Naive thymus-derived CD8-positive, alpha-beta T cell (primary cell): ENCODE measurements at regions not wholly inside any gene's neighbourhood (a gene's known extent, or its start where the extent isn't known, plus 50 kb on each side); places are given as distances from the start of the nearest gene placed in this dataset.

Experiments
- ATAC-seq, 2 donors: fragments of 150-1000 bp; cut with Tn5 transposase in 1 of 2; sonication (Bioruptor Pico), chemical (Tn5 transposase) in 1 of 2; 1 replicate in 1 of 2; 2 replicates in 1 of 2; pipeline ENCODE4 v1.10.0; 2021; ENCODE audit warnings: mild to moderate bottlenecking in 2 of 2, moderate library complexity in 2 of 2
- POLR2A ChIA-PET: fragments of 350-600 bp; sonication (Branson Sonifier 250); formaldehyde crosslinking; loops from one replicate; lab custom pipeline; 2021; ENCODE audit warnings: antibody characterized with exemption; lab: Charles Lee
- DNase-seq, 10 donors: peaks; one replicate each; pipeline versions ENCODE4 v3.0.0 to v3.0.0-alpha.2; 2020 to 2022
- H3K27ac Mint-ChIP-seq, 10 donors: one replicate each; pipeline ENCODE4 v1.8.0; 2020 to 2022; ENCODE audit warnings: mild to moderate bottlenecking in 10 of 10, mixed read lengths in 10 of 10, moderate library complexity in 4 of 10, inconsistent platforms in 1 of 10
- H3K27me3 Mint-ChIP-seq, 5 donors: one replicate each; pipeline ENCODE4 v1.8.0; 2021 to 2022; ENCODE audit warnings: mixed read lengths in 5 of 5
- H3K36me3 Mint-ChIP-seq, 3 donors: one replicate each; pipeline ENCODE4 v1.8.0; 2020 to 2022; ENCODE audit warnings: mixed read lengths in 3 of 3, mild to moderate bottlenecking in 2 of 3, inconsistent platforms in 1 of 3
- H3K4me1 Mint-ChIP-seq, 4 donors: one replicate each; pipeline ENCODE4 v1.8.0; 2021 to 2022; ENCODE audit warnings: mixed read lengths in 4 of 4
- H3K4me3 Mint-ChIP-seq, 10 donors: one replicate each; pipeline ENCODE4 v1.8.0; 2020 to 2022; ENCODE audit warnings: mild to moderate bottlenecking in 10 of 10, mixed read lengths in 10 of 10, moderate library complexity in 6 of 10, inconsistent platforms in 1 of 10
- H3K9me3 Mint-ChIP-seq, 9 donors: one replicate each; pipeline ENCODE4 v1.8.0; 2020 to 2022; ENCODE audit warnings: mixed read lengths in 9 of 9, mild to moderate bottlenecking in 3 of 9, inconsistent platforms in 1 of 9, moderate library complexity in 1 of 9

DNA sequence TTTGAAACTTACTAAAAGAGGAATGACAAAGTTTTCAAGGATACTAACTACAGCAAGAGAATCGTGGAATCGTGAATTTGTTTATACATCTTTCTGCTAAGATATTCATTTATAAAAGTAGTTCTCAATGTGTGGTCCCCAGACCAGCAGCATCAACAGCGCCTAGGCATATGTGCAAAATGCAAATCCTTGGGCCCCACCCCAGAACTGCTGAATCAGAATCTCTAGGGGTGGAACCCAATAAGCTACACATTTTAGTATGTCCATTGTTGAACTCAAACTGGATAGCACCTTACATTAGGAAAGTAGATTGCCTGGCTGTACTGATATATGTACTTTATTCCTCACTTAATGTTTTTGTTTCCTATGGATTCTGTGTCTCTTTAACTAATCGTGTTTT is 346.0 kb downstream of the MFSD1 start:
- ATAC-seq (no peak), DNase-seq (no peak)
- Mint-ChIP-seq H3K4me3 (no peak overlapping the region), H3K36me3 (no peaks in the 10 kb centered on the region), H3K9me3 (peaks cover 0 to 7% (median 0%) of the 10 kb centered on the region in 9 donors), H3K4me1 (no peaks in the 10 kb centered on the region), H3K27me3 (peaks cover 0 to 8% (median 2%) of the 10 kb centered on the region in 5 donors), H3K27ac (no peak overlapping the region)
- POLR2A ChIA-PET = no interaction called here

DNA sequence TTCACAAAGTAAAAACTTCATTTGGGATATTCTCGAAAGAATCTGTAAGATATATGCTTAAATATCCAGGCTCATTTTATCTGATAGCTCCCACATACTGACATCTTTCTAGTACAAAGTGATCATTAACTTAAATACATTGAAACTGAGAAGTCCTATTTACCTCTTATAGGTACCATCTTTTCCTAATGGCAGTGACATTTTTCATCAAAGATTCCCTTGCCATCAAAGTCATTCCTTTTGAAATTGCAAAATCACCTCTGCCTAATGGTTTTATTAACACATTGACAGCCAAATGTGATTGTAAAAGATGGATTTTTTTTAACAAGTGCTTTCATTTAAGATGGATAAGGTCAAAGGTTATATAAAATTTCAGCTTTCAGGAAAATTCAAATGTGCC is 346.6 kb downstream of the MFSD1 start:
- H3K27me3 Mint-ChIP-seq = peaks cover 0 to 5% (median 0%) of the 10 kb centered on the region in 5 donors
- POLR2A ChIA-PET = no interaction called here
- no peaks in the 10 kb centered on the region for H3K36me3 Mint-ChIP-seq
- ATAC-seq = no peak
- no peak overlapping the region for H3K4me3 Mint-ChIP-seq
- no peak for DNase-seq
- H3K27ac Mint-ChIP-seq = no peak overlapping the region
- H3K4me1 Mint-ChIP-seq = no peaks in the 10 kb centered on the region
- H3K9me3 Mint-ChIP-seq = peaks cover 0 to 4% (median 0%) of the 10 kb centered on the region in 9 donors

DNA sequence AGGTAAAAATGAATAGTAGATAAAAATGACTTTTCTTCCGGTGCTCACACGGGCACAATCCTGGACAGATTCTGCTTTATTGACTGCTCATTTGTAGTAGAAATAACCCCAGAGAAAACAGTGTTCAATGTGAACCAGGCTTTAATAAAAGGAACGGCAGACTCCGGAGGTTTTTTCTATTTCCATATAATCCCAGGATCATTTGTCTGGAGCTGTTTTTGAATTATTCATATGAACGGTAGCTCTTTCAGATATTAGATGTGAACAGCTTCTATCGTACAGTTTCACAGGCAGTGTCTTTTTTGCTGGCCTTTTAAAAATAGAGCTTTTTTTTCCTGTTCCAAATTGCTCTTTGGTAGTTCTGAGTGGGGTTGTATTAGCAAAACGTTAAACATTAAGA is 347.3 kb downstream of the MFSD1 start:
- H3K9me3 Mint-ChIP-seq = peaks cover 0 to 4% (median 0%) of the 10 kb centered on the region in 9 donors
- POLR2A ChIA-PET = no interaction called here
- ATAC-seq (no peak), DNase-seq (no peak)
- H3K4me1 Mint-ChIP-seq = no peaks in the 10 kb centered on the region
- H3K36me3 Mint-ChIP-seq = no peaks in the 10 kb centered on the region
- no peak overlapping the region for H3K27ac Mint-ChIP-seq
- peaks cover 0 to 5% (median 0%) of the 10 kb centered on the region in 5 donors for H3K27me3 Mint-ChIP-seq
- H3K4me3 Mint-ChIP-seq = no peak overlapping the region

DNA sequence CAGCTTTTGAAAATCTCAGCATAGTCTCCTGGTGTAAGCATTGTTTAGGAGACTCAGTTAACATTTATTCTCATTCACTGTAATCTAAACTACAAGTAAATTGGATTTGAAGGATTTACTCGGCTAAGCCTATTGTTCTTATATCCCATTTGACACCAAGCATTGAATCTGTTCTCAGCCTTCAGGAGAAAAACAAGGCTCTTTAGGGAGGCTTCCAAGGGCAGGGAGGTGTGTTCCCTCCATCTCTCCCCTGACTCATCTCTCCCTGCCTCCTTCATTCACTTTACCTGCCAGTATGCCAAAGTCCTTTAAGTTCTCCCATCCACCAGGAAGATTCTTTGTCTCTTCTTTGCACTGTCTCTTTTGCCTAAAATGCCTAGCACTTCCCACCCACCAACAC is 347.8 kb downstream of the MFSD1 start:
- Mint-ChIP-seq H3K36me3 (no peaks in the 10 kb centered on the region), H3K27ac (no peak overlapping the region), H3K9me3 (peaks cover 0 to 4% (median 0%) of the 10 kb centered on the region in 9 donors), H3K4me3 (no peak overlapping the region), H3K4me1 (no peaks in the 10 kb centered on the region), H3K27me3 (peaks cover 0 to 5% (median 0%) of the 10 kb centered on the region in 5 donors)
- POLR2A ChIA-PET = no interaction called here
- ATAC-seq = no peak
- DNase-seq = no peak

DNA sequence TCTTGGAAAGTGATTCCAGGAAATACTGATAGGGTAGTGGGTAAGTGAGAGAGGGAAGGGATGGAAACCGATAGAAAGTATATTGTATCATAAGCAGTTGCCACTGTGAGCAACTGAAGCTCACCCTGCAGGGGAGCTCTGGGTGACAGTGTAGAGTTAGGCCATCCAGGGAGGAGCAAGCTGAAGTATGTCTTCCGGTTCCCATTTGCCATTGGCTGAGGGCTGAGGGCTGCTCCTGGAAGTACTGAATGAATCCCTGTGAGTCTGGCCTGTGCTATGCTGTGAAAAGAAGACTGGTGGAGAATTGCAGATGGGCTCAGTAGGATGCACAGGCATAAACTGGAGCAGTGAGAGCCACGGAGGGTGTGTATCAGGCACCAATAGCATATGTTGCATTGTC is 348.3 kb downstream of the MFSD1 start:
- peaks cover 0 to 5% (median 0%) of the 10 kb centered on the region in 5 donors for H3K27me3 Mint-ChIP-seq
- H3K4me3 Mint-ChIP-seq = no peak overlapping the region
- no peak for ATAC-seq
- POLR2A ChIA-PET = no interaction called here
- DNase-seq = no peak
- peaks cover 0 to 4% (median 0%) of the 10 kb centered on the region in 9 donors for H3K9me3 Mint-ChIP-seq
- H3K27ac Mint-ChIP-seq = no peak overlapping the region
- H3K36me3 Mint-ChIP-seq = no peaks in the 10 kb centered on the region
- H3K4me1 Mint-ChIP-seq = no peaks in the 10 kb centered on the region

DNA sequence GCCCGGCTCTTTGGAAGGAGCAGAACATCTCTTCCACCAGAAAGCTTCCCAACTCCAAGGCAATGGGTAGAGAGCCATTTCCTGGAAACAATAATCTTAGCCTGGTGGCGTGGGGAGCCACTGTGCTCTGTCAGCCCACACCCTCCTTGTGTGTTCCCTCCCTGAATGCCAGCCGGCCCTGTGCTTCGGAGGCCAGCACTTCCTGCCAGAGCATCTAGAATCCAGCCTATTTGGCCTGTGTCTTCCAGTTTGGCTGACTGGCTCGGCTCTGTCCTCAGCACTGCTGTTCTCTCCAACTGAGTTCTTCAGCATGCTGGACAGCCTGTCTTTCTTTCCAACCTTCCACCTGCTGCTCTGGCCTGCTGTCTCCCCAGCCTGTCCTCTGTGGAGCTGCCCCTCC is 349.3 kb downstream of the MFSD1 start:
- POLR2A ChIA-PET = no interaction called here
- Mint-ChIP-seq H3K36me3 (no peaks in the 10 kb centered on the region), H3K4me1 (no peaks in the 10 kb centered on the region), H3K9me3 (no peaks in the 10 kb centered on the region), H3K4me3 (no peak overlapping the region), H3K27me3 (peaks cover 0 to 5% (median 0%) of the 10 kb centered on the region in 5 donors), H3K27ac (no peak overlapping the region)
- DNase-seq = no peak
- no peak for ATAC-seq

DNA sequence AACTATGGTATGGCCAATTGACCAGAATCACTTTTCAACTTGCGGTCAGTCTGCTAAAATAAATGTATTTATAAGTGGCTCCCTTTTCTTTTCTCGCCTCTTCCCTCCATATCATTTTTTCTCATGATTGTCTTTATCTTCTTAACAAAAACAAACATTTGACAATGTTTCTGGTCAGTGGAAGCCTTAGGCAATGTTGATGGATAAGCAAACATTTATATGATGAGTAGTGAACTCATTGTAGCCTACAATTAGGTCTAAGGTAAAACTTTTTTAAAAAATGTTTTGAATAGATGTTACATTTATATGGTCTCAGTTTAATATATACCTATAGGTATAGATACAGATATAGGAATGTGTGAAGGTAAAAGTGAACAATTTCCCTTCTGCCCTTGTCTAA is 355.4 kb downstream of the MFSD1 start:
- H3K4me3 Mint-ChIP-seq = no peak overlapping the region
- peaks cover 0 to 4% (median 0%) of the 10 kb centered on the region in 9 donors for H3K9me3 Mint-ChIP-seq
- H3K27ac Mint-ChIP-seq = no peak overlapping the region
- POLR2A ChIA-PET = no interaction called here
- no peaks in the 10 kb centered on the region for H3K27me3 Mint-ChIP-seq
- no peaks in the 10 kb centered on the region for H3K4me1 Mint-ChIP-seq
- H3K36me3 Mint-ChIP-seq = no peaks in the 10 kb centered on the region
- ATAC-seq (no peak), DNase-seq (no peak)

DNA sequence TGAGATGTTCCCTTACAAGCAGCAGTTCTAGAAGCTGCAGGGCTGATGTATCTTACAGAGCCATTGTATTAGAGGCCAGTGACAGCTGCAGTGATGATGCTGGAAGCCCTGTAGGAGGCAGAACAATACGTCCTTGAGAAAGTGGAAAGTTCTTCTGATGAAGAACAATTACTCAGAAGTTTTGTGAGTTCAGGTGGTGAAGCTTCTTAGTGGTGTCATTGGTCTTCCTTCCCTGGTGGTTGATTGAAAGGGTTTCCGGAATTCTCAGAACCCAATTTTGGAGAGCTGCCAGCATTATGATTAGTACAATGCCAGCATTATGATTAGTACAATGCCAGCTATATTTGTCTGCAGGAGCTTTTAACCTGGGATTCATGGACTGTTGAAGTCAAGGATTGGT is 356.4 kb downstream of the MFSD1 start:
- no peak for DNase-seq
- no peak overlapping the region for H3K4me3 Mint-ChIP-seq
- no peak overlapping the region for H3K27ac Mint-ChIP-seq
- H3K36me3 Mint-ChIP-seq = no peaks in the 10 kb centered on the region
- ATAC-seq = no peak
- H3K4me1 Mint-ChIP-seq = no peaks in the 10 kb centered on the region
- H3K9me3 Mint-ChIP-seq = peaks cover 0 to 4% (median 0%) of the 10 kb centered on the region in 9 donors
- POLR2A ChIA-PET = no interaction called here
- H3K27me3 Mint-ChIP-seq = no peaks in the 10 kb centered on the region

DNA sequence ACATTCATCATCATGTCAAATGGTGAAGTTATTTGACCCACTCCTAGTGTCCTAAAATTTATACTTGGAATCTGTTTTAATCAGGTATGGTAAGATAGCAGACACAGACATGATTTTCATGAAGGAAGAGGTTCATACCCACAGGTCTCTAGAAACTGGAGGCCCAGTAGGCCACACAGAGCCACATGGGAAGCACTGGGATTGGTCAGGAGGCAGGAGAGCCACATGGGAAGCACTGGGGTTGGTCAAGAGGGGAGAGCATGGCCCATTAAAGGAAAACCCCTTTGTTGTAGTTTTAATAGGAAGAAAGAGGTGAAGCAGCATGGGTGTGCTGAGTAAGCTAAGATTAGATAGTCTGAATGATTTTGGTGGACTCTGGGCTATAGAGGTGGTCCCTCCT is 356.9 kb downstream of the MFSD1 start:
- no peak for ATAC-seq
- POLR2A ChIA-PET = no interaction called here

DNA sequence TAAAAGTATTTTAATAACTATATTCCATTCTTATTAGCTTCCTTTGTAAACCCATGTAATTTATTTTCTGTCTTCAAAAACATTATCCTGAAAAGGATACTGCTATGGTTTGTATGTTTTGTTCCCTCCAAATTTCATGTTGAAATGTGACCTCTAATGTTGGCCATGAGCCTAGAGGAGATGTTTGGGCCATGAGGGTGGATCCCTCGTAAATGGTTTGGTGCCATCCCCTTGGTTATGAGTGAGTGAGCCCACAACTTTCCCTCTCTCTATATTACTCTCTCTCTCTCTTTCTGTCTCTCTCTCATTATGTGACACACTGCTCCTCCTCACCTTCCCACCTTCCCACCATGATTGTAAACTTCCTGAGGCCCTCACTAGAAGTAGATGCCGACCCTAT is 357.7 kb downstream of the MFSD1 start:
- H3K4me1 Mint-ChIP-seq = no peaks in the 10 kb centered on the region
- POLR2A ChIA-PET = no interaction called here
- no peaks in the 10 kb centered on the region for H3K27me3 Mint-ChIP-seq
- peaks cover 0 to 4% (median 0%) of the 10 kb centered on the region in 9 donors for H3K9me3 Mint-ChIP-seq
- DNase-seq (no peak), ATAC-seq (no peak)
- H3K4me3 Mint-ChIP-seq = no peak overlapping the region
- no peaks in the 10 kb centered on the region for H3K36me3 Mint-ChIP-seq
- no peak overlapping the region for H3K27ac Mint-ChIP-seq

More for the DNA sequence above, 356.9 kb downstream of the MFSD1 start:
- no peak overlapping the region for H3K27ac Mint-ChIP-seq
- no peaks in the 10 kb centered on the region for H3K36me3 Mint-ChIP-seq
- no peak for DNase-seq
- peaks cover 0 to 4% (median 0%) of the 10 kb centered on the region in 9 donors for H3K9me3 Mint-ChIP-seq
- H3K27me3 Mint-ChIP-seq = no peaks in the 10 kb centered on the region
- no peaks in the 10 kb centered on the region for H3K4me1 Mint-ChIP-seq
- no peak overlapping the region for H3K4me3 Mint-ChIP-seq

DNA sequence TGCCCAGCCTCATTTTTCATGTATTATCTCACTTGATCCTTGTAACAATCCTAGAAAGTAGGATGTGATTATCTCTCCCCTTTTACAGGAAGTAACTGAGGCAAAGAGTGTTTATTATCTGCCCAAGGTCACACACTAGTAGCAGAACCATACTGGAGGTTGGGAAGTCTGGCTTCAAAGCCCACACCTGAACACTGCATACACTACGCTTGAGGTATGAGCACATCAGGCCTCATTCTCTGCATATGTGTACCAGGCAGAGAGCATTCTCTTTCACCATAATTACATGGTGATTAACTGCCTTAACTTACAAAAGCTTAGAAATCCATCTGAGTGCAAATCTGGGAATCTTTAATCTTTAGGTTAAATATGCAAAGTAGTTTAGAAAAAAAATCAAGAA is 361.8 kb downstream of the MFSD1 start:
- no peak for ATAC-seq
- Mint-ChIP-seq H3K27ac (no peak overlapping the region), H3K36me3 (no peaks in the 10 kb centered on the region), H3K9me3 (peaks cover 0 to 4% (median 2%) of the 10 kb centered on the region in 9 donors), H3K27me3 (no peaks in the 10 kb centered on the region), H3K4me1 (no peaks in the 10 kb centered on the region), H3K4me3 (no peak overlapping the region)
- POLR2A ChIA-PET = no interaction called here
- no peak for DNase-seq

DNA sequence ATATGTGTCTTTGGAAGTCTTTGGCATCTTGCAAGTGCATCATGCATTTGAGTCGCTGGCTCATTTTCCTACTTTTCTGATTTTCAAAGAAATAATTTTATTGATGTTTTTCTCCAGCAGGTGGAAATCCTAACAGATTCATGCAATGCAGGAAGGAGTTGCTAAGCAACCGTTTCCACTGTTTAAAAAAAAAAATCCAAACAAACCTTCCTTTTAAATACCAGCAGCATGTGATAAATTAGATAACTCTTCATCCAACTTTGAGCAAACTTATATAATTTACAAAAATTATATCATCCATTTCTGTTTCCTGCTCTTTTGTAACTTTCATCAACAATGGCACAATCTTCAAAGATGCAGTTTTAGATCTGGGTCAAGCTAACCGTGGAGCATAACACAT is 364.1 kb downstream of the MFSD1 start:
- DNase-seq (no peak), ATAC-seq (no peak)
- Mint-ChIP-seq H3K27ac (no peak overlapping the region), H3K4me1 (no peaks in the 10 kb centered on the region), H3K27me3 (peaks cover 0 to 3% (median 0%) of the 10 kb centered on the region in 5 donors), H3K9me3 (peaks cover 0 to 5% (median 0%) of the 10 kb centered on the region in 9 donors), H3K4me3 (no peak overlapping the region), H3K36me3 (no peaks in the 10 kb centered on the region)
- POLR2A ChIA-PET = no interaction called here

DNA sequence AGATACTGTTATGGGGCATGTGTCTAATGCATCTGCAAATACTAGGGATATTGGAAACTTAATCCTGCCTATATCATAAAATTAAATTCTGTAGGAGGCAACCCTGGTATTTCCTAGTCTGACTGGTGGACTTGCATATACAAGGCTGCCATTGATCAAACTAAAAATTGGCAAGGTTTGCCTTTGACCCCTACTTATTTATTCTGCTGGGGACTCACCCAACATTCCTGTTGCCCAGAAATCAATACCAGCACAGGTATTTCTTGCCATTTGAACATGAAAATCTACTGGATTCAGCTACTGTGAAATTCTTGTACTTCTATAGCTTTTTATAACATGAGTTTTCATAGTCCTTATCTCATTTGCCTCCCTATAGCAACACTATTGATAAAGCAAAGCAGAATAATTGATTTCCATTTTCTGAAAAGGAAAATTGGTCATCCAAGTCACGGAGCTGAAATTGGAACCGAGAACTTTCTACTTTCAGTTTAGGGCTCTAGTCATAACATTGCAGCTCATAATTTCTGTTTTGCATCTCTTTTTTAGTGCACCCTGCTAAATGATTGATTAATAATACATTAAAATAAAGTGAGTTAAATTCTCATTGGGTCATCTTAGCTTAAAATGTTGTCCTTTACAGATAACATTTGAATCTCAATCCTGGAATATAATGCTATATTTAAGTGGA is 365.2 kb downstream of the MFSD1 start:
- POLR2A ChIA-PET = no interaction called here
- no peak overlapping the region for H3K4me3 Mint-ChIP-seq
- DNase-seq (no peak), ATAC-seq (no peak)
- H3K36me3 Mint-ChIP-seq = no peaks in the 10 kb centered on the region
- peaks cover 0 to 3% (median 0%) of the 10 kb centered on the region in 5 donors for H3K27me3 Mint-ChIP-seq
- no peak overlapping the region for H3K27ac Mint-ChIP-seq
- H3K4me1 Mint-ChIP-seq = no peaks in the 10 kb centered on the region
- peaks cover 0 to 5% (median 0%) of the 10 kb centered on the region in 9 donors for H3K9me3 Mint-ChIP-seq

DNA sequence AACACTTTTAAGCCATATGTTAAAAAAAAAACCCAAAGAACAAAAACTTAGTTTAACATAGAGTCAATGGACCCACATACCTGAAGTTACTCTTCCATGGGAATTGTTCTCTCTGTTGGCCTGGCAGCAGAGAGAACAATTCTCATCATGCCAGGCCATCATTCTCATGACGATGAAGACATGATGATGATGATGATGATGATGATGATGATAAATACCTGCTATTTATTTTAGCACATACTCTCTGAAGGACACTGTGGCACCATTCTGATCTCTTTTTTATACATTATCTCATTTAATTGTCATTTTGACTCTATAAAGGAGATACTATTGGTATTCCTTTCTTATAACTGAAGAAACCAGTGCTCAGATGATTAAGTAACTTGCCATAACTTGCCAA is 366.9 kb downstream of the MFSD1 start:
- peaks cover 0 to 4% (median 0%) of the 10 kb centered on the region in 9 donors for H3K9me3 Mint-ChIP-seq
- DNase-seq (no peak), ATAC-seq (no peak)
- H3K27ac Mint-ChIP-seq = no peak overlapping the region
- POLR2A ChIA-PET = no interaction called here
- H3K27me3 Mint-ChIP-seq = peaks cover 0 to 3% (median 0%) of the 10 kb centered on the region in 5 donors
- H3K36me3 Mint-ChIP-seq = no peaks in the 10 kb centered on the region
- H3K4me1 Mint-ChIP-seq = no peaks in the 10 kb centered on the region
- no peak overlapping the region for H3K4me3 Mint-ChIP-seq
